ENCODE measurements at regions not wholly inside any gene's neighbourhood (a gene's known extent, or its start where the extent isn't known, plus 50 kb on each side); places are given as distances from the start of the nearest gene placed in this dataset.
"Not testable (repeated sequence)": the region's sequence is repeated elsewhere in the genome, so short reads cannot be mapped to it uniquely, and the experiment has no call there.

DNA sequence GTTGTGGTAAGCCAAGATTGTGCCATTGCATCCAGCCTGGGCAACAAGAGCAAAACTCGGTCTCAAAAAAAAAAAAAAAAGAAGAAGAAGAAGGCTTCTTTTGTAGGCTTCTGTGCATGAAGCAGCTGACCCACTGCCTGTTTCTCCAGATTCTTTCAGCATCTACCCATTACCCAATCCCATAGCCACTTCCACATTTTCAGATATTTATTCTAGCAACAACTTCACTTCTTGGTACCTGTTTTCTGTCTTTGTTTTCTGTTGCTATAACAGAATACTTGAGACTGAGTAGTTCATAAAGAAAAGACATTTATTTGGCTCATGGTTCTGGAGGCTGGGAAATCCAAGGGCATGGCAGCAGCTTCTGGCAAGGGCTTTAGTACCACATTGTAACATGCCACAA is 95.3 kb upstream of the SGK1 start:
- Histone ChIP-seq H3K4me3 (ENCODE audit: low read depth, low read length) (no peak overlapping the region), H3K27me3 (ENCODE audit: control insufficient read depth, insufficient read depth, low read length) (no peaks in the 10 kb centered on the region), H3K36me3 (ENCODE audit: control insufficient read depth, insufficient read depth, low read length) (no peaks in the 10 kb centered on the region)
- CTCF ChIA-PET: interaction anchor here (0.8 kb wide), 1 partner anchor 9 kb away, joined by 3 read pairs; no protein-coding TSS in a partner anchor
- no peak for DNase-seq (ENCODE audit: low read depth)
- TF ChIP-seq, protein P1, sequence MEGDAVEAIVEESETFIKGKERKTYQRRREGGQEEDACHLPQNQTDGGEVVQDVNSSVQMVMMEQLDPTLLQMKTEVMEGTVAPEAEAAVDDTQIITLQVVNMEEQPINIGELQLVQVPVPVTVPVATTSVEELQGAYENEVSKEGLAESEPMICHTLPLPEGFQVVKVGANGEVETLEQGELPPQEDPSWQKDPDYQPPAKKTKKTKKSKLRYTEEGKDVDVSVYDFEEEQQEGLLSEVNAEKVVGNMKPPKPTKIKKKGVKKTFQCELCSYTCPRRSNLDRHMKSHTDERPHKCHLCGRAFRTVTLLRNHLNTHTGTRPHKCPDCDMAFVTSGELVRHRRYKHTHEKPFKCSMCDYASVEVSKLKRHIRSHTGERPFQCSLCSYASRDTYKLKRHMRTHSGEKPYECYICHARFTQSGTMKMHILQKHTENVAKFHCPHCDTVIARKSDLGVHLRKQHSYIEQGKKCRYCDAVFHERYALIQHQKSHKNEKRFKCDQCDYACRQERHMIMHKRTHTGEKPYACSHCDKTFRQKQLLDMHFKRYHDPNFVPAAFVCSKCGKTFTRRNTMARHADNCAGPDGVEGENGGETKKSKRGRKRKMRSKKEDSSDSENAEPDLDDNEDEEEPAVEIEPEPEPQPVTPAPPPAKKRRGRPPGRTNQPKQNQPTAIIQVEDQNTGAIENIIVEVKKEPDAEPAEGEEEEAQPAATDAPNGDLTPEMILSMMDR (IDR thresholded peaks at IDR 0.05; ENCODE audit: insufficient read depth, low read depth, low read length): no peak
- POLR2A ChIA-PET: no interaction called here

DNA sequence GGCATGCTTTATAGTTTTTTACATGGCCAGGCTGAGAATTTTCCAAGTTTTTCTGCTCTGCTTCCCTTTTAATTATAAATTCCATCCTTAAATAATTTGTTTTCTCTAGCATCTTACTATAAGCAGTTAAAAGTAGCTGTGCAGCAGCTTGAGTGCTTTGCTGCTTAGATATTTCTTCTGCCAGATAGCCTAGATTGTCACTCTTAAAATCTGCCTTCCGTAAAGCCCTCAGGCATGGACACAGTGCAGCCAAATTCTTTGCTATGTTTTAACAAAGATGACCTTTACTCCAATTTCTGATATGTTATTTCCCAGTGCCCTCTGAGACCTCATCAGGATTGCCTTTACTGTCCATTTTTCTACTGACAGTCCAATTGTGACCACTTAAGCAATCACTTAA is 92.6 kb upstream of the SGK1 start:
- ChIA-PET POLR2A (no interaction called here), CTCF (no interaction called here)
- H3K27me3 ChIP-seq (ENCODE audit: control insufficient read depth, insufficient read depth, low read length): no peaks in the 10 kb centered on the region
- TF ChIP-seq, protein P1 (IDR thresholded peaks at IDR 0.05; ENCODE audit: insufficient read depth, low read depth, low read length): no peak
- no peaks in the 10 kb centered on the region for H3K36me3 ChIP-seq (ENCODE audit: control insufficient read depth, insufficient read depth, low read length)
- no peak overlapping the region for H3K4me3 ChIP-seq (ENCODE audit: low read depth, low read length)
- no peak for DNase-seq (ENCODE audit: low read depth)

DNA sequence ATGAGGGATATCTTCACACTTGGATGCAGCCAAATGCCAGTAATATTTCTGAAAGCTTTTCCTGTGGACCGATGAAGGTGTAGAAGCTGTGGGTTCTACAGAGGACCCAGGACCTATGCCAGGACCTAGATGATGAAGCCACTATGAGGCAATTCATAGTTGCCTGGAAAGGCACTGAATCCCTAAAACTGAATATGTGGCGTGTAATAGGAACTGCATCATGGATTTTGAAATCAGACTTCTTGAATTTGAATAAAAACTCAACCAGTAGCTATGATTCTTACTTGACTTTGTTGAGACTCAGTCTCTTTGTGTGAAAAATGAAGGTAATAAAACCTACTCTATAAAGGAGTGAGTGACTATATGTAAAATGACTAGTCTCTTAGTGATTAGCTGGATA is 89.9 kb upstream of the SGK1 start:
- Histone ChIP-seq H3K27me3 (ENCODE audit: control insufficient read depth, insufficient read depth, low read length) (no peaks in the 10 kb centered on the region), H3K36me3 (ENCODE audit: control insufficient read depth, insufficient read depth, low read length) (no peaks in the 10 kb centered on the region), H3K4me3 (ENCODE audit: low read depth, low read length) (no peak overlapping the region)
- CTCF ChIA-PET: no interaction called here
- DNase-seq (ENCODE audit: low read depth): no peak
- TF ChIP-seq, protein P1 (IDR thresholded peaks at IDR 0.05; ENCODE audit: insufficient read depth, low read depth, low read length): no peak
- POLR2A ChIA-PET: no interaction called here

DNA sequence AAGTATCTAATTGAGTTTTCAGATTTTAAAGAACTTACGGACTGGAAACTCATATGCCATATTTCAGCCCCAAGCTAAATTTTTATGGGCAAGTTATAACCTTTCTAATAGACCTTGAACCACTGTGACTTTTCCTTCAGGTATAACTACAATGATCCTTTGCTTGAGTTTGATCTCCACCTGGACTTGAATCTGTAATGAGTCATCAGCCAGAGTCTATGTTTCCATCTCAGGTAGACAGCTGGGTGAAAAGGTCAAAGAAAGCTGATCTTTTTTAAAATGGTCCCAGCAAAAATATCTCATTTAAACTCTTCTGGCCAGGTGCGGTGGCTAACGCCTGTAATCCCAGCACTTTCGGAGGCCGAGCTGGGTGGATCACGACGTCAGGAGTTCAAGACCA is 88.4 kb upstream of the SGK1 start:
- TF ChIP-seq, protein P1 (IDR thresholded peaks at IDR 0.05; ENCODE audit: insufficient read depth, low read depth, low read length): no peak
- no peak for DNase-seq (ENCODE audit: low read depth)
- H3K36me3 ChIP-seq (ENCODE audit: control insufficient read depth, insufficient read depth, low read length): no peaks in the 10 kb centered on the region
- ChIA-PET POLR2A (no interaction called here), CTCF (no interaction called here)
- H3K4me3 ChIP-seq (ENCODE audit: low read depth, low read length): no peak overlapping the region
- no peaks in the 10 kb centered on the region for H3K27me3 ChIP-seq (ENCODE audit: control insufficient read depth, insufficient read depth, low read length)

DNA sequence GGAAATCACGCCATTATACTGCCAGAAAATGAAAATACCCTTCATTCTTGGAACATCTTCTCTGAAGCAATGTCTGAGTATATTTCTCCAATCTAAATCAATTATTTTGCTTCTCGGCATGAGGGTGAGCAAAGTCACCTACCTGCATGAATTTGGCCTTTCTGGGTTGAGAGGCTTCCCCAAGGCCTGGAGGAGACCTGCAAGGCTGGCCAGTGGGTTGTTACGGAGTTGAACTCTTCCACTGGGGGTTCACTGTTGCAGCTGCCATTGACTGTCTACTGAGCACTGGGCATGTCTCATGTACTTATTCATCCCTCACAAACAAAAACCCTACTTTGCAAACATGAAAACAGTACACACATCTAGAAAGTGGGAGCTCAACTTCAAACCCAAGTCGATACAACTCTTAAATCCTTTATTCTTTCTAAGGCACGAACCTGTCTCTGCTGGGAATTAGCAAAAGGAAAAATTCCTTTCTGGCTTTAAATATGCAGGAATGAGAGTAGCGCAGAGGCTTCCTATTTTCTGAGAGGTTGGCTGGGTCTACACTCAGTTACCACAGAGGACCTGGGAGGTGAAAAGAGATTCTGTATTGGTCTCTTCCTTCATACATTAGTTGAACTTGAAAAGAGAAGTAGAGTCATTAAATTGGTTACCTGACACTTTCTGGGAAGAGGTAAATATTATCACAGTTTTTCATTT is 87.6 kb upstream of the SGK1 start:
- POLR2A ChIA-PET: no interaction called here
- Histone ChIP-seq H3K36me3 (ENCODE audit: control insufficient read depth, insufficient read depth, low read length) (no peaks in the 10 kb centered on the region), H3K4me3 (ENCODE audit: low read depth, low read length) (no peak overlapping the region), H3K27me3 (ENCODE audit: control insufficient read depth, insufficient read depth, low read length) (no peaks in the 10 kb centered on the region)
- DNase-seq (ENCODE audit: low read depth): no peak
- TF ChIP-seq, protein P1 (IDR thresholded peaks at IDR 0.05; ENCODE audit: insufficient read depth, low read depth, low read length): no peak
- CTCF ChIA-PET: no interaction called here

DNA sequence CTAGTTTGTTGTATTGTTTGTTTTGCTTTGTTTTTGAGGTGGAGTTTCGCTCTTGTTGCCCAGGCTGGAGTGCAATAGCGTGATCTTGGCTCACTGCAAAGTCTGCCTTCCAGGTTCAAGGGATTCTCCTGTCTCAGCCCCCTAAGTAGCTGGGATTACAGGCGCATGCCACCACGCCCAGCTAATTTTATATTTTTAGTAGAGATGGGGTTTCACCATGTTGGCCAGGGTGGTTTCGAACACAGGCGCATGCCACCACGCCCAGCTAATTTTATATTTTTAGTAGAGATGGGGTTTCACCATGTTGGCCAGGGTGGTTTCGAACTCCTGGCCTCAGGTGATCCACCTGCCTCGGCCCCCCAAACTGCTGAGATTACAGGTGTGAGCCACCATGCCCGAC is 85.4 kb upstream of the SGK1 start:
- POLR2A ChIA-PET; H3K4me3 ChIP-seq (ENCODE audit: low read depth, low read length); H3K36me3 ChIP-seq (ENCODE audit: control insufficient read depth, insufficient read depth, low read length); H3K27me3 ChIP-seq (ENCODE audit: control insufficient read depth, insufficient read depth, low read length); DNase-seq (ENCODE audit: low read depth): not testable (repeated sequence)
- CTCF ChIA-PET: interaction anchor here (0.9 to 1.5 kb wide), 2 partner anchors 9 to 225 kb away, joined by 3 read pairs; no protein-coding TSS in a partner anchor

Measured in BJ (cell line).